ENCODE measurements at regions not wholly inside any gene's neighbourhood (a gene's known extent, or its start where the extent isn't known, plus 50 kb on each side); places are given as distances from the start of the nearest gene placed in this dataset.

DNA sequence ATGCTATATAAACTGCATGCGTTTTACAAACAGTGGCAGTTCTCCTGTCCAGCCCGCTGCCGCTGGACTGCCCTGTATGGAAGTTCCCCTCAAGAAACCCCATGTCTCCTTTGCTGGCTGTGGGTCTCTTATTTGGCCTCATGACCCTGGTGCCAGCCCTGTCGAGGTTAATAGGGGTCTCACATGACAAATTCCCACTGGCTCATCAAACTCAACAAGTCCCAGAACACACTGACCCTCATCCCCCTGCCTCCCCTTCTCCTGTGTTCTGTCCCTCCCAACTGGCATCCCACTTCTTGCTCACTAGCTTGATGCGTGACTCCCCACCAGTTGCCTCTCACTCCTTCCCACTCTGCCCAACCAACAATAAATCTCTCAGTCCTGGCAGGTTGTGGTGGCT, 137.6 kb upstream of the HS6ST1 start:
- TF ChIP-seq POLR2A (conservative IDR thresholded peaks at IDR 0.05) = no peak
- TF ChIP-seq JUN (IDR thresholded peaks at IDR 0.05; ENCODE audit: borderline replicate concordance, low read depth, low read length) = no peak
- TF ChIP-seq JUN (CRISPR knock-in tag; IDR thresholded peaks at IDR 0.05; ENCODE audit: borderline replicate concordance) = no peak
- TF ChIP-seq ZNF174 (CRISPR knock-in tag; IDR thresholded peaks at IDR 0.05) = no peak
- TF ChIP-seq, protein P1, sequence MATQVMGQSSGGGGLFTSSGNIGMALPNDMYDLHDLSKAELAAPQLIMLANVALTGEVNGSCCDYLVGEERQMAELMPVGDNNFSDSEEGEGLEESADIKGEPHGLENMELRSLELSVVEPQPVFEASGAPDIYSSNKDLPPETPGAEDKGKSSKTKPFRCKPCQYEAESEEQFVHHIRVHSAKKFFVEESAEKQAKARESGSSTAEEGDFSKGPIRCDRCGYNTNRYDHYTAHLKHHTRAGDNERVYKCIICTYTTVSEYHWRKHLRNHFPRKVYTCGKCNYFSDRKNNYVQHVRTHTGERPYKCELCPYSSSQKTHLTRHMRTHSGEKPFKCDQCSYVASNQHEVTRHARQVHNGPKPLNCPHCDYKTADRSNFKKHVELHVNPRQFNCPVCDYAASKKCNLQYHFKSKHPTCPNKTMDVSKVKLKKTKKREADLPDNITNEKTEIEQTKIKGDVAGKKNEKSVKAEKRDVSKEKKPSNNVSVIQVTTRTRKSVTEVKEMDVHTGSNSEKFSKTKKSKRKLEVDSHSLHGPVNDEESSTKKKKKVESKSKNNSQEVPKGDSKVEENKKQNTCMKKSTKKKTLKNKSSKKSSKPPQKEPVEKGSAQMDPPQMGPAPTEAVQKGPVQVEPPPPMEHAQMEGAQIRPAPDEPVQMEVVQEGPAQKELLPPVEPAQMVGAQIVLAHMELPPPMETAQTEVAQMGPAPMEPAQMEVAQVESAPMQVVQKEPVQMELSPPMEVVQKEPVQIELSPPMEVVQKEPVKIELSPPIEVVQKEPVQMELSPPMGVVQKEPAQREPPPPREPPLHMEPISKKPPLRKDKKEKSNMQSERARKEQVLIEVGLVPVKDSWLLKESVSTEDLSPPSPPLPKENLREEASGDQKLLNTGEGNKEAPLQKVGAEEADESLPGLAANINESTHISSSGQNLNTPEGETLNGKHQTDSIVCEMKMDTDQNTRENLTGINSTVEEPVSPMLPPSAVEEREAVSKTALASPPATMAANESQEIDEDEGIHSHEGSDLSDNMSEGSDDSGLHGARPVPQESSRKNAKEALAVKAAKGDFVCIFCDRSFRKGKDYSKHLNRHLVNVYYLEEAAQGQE (IDR thresholded peaks at IDR 0.05; ENCODE audit: borderline replicate concordance) = no peak
- TF ChIP-seq, protein P1 (CRISPR knock-in tag; IDR thresholded peaks at IDR 0.05; ENCODE audit: low read depth) = no peak
- no peak for TF ChIP-seq ZNF764 (CRISPR knock-in tag; IDR thresholded peaks at IDR 0.05; ENCODE audit: low read depth)
- TF ChIP-seq CREM (IDR thresholded peaks at IDR 0.05; ENCODE audit: low read depth) = no peak
- TF ChIP-seq, protein P2, sequence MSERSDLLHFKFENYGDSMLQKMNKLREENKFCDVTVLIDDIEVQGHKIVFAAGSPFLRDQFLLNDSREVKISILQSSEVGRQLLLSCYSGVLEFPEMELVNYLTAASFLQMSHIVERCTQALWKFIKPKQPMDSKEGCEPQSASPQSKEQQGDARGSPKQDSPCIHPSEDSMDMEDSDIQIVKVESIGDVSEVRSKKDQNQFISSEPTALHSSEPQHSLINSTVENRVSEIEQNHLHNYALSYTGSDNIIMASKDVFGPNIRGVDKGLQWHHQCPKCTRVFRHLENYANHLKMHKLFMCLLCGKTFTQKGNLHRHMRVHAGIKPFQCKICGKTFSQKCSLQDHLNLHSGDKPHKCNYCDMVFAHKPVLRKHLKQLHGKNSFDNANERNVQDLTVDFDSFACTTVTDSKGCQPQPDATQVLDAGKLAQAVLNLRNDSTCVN (CRISPR knock-in tag; IDR thresholded peaks at IDR 0.05) = no peak
- no peak for TF ChIP-seq SP2 (IDR thresholded peaks at IDR 0.05; ENCODE audit: extremely low read depth, low read depth, low read length, poor library complexity, severe bottlenecking)
- no peak for TF ChIP-seq HEY1 (CRISPR knock-in tag; IDR thresholded peaks at IDR 0.05; ENCODE audit: borderline replicate concordance)
